CD4-positive, alpha-beta T cell treated with Interleukin-17A for 4 hours (primary cell): ENCODE measurements at regions not wholly inside any gene's neighbourhood (a gene's known extent, or its start where the extent isn't known, plus 50 kb on each side); places are given as distances from the start of the nearest gene placed in this dataset.
A peak's percentile ranks its signal among the peaks of the same experiment; 100 is the strongest.

Source experiments
- DNase-seq: peaks from one replicate; pipeline ENCODE4 v3.0.0-alpha.2; 2020; ENCODE audit warnings: mixed read lengths

DNA sequence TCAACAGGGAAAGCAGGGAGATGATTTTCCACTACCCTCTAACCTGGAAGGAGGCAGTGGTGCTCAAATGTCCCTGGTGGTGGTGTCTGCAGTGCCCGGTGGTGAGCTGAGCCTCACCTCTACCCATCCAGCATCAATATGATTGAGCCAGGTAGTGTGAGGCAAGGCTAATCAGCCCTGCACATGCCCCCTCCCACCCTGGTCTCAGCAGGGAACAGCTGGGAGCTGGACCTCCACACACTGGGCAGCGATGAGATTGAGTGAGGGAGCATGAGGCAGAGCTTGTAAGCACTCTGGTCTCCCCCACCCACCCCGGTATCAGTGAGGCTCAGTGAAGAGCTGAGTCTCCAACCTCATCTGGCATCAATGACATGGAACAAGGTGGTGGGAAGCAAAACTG is 634.3 kb downstream of the PTPRU start:
- no peak for DNase-seq

DNA sequence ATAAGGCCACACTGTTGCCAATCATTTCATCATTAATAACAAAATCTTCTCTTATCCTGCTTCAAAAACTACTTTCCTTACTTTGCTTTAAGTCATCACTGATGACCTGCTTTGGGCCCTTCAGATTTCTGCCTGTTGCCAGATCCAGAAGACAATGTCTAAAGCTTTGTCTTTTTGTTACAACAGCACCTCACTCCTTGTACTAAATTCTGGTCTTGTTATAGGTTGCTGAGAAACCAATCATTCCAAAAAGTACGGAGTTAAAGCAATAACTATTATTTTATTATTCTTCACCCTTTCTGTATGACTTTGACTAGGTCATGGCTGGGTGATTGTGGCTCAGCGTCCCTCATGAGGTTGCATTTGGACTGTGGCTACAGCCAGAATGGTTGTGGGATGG is 633.5 kb downstream of the PTPRU start:
- DNase-seq, result no peak

DNA sequence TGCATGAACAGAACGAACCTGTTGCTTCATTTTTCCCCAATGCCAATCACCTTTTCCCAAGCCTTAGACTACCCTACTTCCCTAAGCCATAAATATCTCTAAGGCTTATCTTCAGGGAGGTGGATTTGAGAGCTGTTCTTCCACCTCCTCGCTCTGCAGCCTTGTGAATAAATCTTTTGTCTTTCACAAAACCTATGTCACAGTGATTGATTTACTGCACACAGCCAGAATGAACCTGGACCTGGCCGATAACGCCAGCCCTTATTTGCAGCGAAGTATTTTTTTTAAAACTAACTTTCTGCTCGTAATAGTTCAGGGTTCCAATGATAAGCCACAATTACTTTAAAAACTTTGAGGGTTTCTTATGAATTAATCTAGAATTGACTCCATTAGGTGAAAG is 632.6 kb downstream of the PTPRU start:
- no peak for DNase-seq

DNA sequence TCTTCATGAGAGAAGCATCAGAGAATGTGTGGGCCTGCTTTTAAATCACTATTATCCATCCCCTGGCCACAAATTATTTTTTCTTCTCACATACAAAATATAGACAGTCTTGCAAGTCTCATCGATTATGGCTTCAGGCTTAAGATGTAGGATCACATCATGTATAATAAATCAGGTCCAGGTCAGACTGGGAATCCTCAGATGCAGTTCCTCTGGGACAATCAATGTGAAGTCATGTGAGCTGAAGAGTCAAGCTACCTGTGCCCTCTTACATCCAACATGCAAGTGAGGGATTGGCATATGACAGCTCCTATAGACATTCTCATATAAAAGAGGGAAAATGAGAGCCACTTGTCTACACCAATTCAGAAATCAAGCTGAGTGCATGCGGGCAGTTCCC is 631.8 kb downstream of the PTPRU start:
- DNase-seq, result no peak

DNA sequence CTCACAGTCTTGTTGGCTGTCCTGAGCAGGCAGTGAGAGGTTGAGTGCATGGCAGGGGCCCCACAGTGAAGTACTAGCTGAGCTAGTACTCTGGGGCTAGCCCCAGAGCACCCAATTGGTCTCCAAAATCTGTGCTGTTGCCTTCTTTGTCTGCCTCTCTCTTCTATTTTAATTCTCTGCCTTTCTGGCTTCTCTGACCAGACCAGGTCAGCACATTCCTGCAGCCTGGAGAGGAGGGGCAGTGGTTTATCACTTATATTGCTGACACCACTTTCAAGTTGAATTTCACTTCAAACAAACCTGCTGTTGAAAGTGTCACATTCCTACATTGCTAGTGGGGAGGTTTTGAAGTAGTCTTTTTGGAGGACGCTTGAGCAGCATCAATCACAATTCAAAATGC is 628.7 kb downstream of the PTPRU start:
- no peak for DNase-seq

DNA sequence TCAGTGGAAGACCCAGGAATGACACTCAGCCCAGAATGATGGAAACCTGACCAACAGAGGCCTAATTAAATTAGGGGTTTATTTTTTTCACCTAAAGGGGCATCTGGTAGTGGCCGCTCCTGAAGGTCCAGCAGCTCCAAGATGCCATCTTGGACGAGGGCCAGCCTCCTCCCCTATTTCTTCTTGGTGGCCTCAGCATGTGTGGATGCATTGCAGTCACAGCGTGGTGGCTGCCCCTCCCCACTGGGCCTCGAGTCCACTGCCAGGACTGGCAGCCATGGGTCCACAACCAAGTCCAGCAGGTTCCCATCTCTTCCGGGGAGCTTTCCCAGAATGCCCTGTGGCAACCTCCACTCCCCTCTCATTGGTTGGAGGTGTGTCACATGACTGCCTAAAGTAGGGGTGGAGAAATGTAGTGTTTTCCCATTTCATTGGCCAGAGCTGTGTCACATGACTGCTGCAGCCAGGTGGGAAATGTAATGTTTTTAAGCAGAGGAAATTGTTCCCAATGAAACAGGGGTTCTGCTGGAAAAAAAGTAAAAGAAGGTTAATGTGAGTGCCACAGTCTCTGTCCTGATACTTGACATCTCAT is 628.2 kb downstream of the PTPRU start:
- DNase-seq, result no peak

DNA sequence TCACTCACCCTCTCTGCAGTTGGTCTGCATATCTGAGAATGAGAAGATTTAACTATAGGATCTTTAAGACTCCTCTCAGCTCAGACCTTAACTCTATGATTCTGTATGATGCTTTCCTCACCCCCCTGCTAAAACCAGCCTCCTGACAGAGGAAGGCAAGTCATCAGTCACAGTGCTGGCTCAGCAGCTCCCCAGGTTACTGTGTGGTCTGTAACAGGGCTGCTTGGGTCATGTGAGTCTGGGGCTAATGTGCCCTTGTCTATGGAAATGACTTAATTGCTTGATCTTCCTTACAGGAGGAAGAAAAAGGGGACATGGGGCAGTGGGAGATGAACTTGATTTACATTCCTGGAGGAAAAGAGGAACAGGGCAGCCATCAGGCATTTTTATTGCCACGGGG is 625.6 kb downstream of the PTPRU start:
- DNase-seq, result no peak

DNA sequence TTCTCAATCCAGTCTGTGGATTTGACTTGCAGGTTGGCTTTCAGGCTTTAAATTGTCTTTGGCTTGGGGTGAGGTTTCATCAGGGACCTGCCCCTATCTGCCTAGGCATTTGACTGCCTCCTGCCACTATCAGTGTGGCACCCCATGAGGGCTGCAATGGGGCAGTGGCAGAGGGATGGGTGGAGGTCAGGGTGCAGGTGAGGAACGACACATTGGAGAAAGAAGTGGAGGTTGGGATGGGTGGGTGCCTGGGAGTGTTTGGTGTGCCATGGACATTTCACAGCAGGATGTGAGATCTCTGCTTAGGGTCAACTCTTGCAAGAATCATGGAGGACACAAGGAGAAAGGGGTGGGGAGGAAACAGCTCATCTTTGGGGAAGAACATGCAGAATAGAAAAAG is 625.1 kb downstream of the PTPRU start:
- DNase-seq, result no peak

DNA sequence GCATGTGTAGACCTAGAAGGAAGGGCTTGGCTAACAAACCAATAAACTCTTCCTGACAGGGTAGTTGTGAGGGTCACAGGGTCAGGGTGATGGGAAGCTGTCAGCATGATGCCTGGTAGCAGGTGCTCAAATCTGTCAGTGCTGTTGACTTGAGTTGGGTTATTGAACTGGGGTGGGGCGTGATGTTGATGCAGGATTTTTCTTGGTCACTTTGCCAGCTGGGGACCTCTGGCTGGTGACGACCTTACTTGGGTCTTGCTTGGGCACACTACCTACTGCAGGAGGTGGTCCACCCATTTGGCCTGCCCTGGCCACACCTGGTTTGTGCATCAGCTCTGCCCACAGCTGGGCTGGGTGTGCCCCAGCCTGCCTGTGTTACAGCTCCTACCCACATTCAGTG is 624.4 kb downstream of the PTPRU start:
- DNase-seq, result no peak

DNA sequence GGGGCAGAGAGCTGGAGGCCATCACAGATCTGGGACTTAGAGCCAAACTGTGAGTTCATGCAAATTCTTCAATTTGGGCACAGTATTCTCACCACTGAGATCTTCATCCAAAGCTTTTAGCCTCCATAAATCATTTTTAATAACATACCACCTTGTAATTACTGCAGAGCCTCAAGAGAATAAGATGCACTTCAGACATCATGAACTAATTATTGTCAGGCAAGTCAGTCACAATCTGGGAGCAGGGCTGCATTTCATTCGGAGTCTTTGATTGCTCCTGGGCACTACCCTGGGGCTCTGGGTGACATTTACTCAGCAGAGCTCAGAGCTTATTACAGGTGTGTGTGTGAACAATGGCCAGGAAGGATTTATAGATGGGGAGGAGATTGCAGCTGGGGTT is 623.7 kb downstream of the PTPRU start:
- DNase-seq, result no peak

DNA sequence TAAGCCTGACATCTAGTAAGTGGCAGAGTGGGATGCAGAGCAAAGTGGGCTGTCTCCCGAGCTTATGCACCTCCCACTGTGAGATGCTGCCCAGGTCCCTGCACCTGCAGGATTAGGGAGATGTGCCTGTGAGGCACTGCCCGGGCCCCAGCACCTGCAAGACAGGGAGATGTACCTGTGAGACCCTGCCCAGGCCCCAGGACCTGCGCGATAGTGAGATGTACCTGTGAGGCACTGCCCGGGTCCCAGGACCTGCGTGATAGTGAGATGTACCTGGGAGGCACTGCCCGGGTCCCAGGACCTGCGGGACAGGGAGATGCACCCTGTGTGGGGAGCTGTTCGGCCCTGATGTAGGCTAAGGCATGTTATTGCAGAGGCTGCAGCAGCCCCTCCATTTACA is 622.8 kb downstream of the PTPRU start:
- DNase-seq, result no peak

DNA sequence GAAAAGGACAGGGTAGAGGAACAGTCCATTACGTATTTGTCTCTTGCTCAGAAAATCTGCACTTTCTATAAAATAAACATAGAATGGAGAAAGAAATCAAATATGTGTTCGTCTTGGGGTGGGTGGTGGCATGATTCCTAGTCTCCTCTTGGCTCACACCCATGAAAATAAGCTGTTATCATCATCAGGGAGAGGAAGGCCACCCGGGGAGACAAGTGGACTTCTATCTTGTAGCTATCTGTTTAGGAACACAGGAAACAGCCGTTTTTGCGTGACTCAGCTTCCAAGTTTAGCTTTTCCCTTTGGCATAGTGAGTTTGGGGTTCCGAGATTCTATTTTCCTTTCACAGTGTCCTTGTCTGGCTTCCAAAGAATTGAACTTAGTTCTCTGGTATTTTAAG is 622.3 kb downstream of the PTPRU start:
- no peak for DNase-seq

DNA sequence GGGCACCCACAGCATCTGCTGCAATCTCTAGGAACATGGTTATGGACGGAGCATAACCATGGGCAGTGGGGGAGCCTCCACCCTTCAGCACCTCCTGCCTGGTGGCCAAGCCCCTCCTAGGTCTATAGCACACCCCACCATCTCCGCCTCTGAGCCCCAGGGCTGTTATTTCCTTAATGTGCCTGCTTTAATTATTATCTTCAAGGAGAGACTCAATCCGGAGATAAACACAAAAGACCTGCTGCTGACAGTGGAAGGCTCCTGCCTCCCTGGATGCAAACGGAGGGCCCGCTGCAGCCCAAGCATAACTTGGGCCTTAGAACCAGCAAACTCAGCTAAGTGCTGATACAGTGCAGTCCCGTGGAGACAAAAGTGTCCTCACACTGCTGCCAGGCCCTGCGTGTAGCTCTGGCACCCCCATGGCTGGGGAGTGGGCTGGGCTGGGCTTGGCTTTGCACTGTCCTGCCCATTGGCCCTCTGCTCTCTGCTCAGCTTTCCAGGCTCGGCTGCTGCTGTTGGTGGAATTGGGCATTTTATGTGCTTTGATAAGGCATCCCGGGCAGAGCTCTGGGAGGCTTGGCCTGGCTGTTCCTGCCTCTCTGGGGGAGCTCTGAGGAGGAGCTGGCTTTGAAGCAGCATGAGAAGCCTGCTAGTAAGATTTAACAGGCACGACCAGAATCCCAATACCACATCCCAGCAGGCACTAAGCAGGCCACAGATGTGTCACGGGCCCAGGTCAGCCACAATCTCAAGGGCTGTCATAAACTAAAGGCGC is 620.2 kb downstream of the PTPRU start:
- DNase-seq, result no peak

DNA sequence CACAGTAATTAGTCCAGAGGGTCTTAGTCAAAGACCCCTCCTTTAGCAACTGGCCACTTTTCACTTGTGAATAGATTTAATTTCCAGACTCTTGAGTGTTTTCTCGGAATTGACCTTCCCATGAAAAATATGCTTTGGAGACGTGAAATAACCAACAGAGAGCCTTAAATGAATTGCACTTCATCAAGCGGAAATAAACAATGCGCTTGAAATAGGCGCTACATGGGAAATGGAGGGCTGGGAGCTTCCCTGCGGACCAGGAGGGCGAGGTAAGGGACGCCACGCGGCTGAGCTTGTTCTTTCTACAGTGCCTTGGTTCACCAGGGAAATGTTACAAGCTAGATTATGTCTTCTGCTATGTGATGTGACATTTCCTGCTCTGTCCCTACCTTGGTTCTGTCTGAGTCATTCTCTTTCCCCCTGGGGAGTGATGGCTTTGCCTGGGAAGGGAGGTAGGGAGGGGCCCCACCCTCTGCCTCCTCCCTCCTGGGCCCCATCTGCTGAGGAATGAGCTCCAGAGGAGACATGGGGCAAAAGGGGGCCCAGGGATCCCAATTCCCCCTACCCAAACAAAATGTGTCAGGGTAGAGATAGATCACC is 619.3 kb downstream of the PTPRU start:
- DNase-seq, result no peak

DNA sequence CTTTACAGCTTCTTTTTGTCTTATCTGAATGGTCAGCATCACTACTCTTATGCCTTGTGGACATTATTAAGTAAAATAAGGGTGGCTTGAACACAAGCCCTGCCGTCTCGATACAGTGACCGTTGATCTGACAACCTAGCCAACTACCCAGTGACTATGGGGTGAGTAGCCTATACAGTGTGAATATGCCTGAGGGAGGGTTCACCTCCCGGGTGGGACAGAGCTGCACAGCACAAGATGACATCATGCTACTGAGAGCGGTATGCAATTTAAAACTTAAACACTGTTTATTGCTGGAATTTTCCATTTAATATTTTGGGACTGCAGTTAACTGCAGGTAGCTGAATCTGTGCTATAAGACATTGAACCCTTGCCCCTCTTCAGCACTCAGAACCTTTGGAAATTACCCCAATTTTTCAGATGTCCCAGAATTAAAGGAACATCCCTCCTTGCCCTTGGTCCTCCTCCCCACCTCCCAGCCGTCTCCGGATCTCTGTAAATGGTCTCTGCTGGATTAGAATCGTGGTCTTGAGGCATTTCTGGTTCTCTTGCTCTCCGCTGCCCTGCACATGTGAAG is 618.5 kb downstream of the PTPRU start:
- no peak for DNase-seq

DNA sequence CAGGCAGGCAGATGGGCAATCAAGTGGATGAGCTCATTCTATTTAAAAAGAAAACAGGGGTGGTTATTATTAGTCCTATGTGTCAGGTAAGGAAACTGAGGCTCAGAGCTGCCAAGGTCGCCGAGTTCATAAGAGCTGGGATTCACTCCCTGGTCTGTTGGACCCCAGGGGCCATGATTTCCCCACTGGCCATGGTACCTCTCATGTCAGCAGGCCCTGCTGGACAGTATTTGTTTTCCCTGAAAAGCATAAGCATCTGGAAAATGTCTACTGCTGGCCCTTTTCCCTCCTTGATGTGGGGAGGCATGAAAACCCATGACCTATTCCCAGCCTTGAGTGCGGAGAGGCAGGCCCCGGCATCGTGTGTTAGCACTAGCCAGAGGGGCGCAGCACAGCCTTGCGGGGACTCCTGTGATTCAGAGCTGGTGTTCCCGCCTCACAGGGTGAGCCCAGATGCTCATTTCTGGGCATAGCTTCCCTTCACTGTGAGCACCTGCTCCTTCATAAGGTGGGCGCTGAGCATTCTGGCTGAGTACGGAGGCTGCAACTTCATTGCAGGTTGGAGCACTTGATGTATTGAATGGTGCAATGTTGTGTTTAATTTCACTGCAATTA is 617.5 kb downstream of the PTPRU start:
- no peak for DNase-seq

DNA sequence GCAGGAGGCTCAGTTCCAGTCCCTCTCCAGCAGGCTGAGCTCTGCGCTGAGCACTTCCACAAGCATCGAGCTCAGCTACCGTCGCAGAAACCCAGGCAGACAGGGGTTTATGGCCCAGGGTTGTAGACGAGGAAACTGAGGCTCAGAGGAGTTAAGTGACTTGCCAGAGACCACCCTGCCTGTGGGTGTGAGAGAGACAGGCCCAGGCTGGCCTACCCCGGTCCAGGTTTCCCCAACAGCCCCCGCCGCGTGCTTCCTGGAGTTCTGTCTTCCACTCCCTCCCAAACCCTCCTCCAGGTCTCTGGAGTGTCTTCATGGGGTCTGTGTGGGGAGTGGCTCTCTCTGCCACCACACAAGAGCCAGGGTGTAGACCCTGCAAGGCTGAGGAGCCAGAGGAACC is 615.9 kb downstream of the PTPRU start:
- DNase-seq, result no peak

DNA sequence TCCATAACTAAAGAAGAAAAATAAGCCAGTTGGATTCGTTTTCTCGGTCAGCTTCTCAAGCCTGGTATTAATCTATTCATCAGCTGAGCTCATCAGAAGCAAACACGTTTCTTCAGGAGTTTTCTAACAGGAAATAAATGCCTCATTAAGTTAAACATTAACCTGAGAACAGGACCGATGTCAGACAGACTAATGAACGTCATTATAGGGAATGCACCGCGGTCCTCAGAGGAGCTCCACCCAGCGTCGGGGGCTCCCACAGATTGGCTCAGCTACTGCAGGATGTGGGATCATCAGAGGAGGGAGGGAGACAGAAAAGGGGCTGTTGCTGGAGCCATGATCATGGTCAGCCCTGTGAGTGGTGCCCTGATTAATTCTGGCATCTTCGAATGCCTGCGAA is 615.4 kb downstream of the PTPRU start:
- no peak for DNase-seq

DNA sequence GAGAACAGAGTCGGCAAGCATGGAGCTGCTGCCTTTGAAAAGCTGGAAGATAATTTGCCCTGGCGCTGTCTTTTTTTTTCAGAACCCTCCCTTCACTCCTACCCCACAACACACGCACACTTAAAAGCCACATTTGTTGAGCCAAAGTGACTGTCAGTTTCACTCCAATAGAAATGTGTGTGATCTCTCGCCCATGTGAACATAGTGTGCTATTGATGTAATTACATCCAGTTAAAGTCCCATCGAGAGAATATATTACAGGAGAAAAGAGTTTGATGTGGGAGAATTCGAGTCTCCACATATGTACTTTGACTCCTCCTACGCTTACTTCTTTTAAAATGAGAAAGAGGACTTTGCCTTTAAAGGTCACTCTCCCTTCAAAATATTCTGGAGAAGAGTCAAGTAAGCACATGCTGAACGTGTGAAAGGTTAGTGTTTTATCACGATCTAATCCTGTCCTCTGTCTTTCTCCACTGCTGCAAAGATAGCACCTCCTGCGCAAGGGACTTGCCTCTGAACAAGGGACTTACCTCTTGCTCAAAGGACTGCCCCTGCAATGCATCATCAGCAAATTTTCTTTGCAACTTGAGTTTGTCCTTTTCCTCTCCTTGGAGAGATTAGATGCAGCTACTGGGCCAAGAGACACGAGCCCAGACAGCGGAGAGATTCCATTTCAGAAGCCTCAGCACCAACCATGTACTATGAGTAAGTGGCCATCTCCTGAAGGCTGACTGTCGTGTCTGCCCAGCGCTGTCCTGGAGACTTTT is 613.9 kb downstream of the PTPRU start:
- DNase-seq, result no peak

DNA sequence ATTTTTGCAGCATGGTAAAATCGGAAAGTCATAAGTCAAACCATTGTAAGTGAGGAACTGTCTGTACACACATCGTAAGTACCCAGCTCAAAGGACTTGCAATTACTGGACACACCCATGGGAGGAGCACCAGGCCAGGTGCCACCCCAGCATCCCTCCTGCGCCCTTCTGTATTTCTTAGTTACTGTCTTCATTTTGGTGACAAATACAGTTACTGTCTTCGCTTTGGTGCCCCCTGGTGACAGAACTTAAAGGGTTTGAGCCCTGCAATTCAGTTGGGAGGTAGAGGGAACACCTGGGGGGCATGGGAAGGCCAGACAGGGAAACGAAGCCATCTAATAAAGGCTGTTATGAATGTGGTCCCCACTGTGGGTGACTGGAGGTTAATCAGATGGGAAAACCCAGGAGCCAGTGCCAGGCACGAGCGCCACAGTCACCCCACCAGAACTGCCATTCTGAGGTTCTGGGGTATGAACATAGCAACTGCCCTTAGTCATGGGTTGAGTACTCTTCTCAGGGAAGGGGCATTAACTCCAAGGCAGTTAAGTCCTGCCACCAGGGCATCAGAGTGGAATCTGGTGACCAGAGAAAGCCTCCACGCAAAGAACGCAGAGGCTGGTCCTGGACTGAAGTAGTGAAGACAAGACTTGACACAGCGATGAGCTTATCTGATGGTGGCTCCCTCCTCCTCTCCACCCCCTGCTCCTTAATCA is 612.9 kb downstream of the PTPRU start:
- DNase-seq, result peak; percentile 40

DNA sequence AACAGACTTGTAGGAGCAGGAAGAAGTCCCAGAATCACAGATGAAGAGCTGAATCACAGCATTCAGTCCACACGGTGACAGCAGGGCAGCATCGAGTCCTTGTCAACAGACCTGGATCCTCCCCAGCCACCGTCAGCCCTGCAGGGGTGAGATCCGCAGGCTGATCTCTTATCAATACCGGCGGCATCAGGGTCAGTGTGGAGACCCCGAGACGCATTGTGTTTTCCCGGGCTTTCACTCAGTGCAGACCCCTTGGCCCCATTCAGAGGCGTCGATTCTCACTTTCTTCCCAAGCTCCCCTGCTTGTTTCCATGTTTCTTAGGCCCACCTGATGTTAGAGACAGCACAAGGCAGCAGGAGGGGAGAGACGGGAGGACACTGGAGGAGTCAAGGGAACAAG is 609.6 kb downstream of the PTPRU start:
- DNase-seq, result no peak

DNA sequence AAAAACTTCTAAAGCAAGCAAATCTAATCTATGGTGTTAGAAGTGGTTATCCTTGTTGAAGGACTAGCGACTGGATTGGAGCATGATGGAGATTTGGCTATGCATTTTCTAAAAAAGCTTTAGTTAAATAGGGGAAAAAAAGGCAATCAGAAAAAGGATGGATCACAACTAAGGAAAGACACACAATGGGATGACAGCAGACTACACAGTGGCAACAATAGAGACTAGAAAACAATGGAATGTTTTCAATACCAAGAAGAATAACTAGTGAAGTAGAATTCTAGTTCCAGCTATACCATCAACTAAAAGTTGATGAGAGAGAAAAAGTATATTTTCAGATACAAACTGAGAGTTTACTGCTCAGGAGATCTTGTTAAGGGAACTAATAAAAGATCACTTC is 605.8 kb downstream of the PTPRU start:
- DNase-seq, result no peak
